HEK293 (cell line): ENCODE measurements at regions not wholly inside any gene's neighbourhood (a gene's known extent, or its start where the extent isn't known, plus 50 kb on each side); places are given as distances from the start of the nearest gene placed in this dataset.

Source experiments
- CTCF ChIA-PET: fragments of 350-600 bp; formaldehyde crosslinking; extraction: SDS; loops from one replicate; lab custom pipeline; 2021; ENCODE audit warnings: antibody characterized with exemption; lab: Yijun Ruan, JAX
- POLR2A ChIA-PET: fragments of 300-600 bp; formaldehyde crosslinking; extraction: SDS; loops from one replicate; lab custom pipeline; 2020; ENCODE audit warnings: antibody characterized with exemption, inconsistent platforms; lab: Yijun Ruan, JAX
- H3K27ac ChIP-seq: fragments of 200-500 bp; sonication (Bioruptor generic); 2 replicates; pipeline ENCODE4 v1.5.1; 2014; ENCODE audit warnings: low read depth, low read length, control low read depth, inconsistent platforms; ENCODE audit errors: extremely low read depth
- H3K36me3 ChIP-seq, 2 experiments: fragments of 200-500 bp in 1 of 2; sonication (Bioruptor generic) in 1 of 2; 1 replicate in 1 of 2; 2 replicates in 1 of 2; pipeline ENCODE4 v1.5.1; 2014 to 2017; ENCODE audit warnings: inconsistent platforms in 2 of 2, low read length in 2 of 2; ENCODE audit not compliant: control insufficient read depth in 2 of 2, insufficient read depth in 1 of 2
- H3K4me1 ChIP-seq: fragments of 200-500 bp; sonication (Bioruptor generic); 2 replicates; pipeline ENCODE4 v1.5.1; 2014; ENCODE audit warnings: mild to moderate bottlenecking, low read length, inconsistent platforms; ENCODE audit not compliant: control insufficient read depth, insufficient read depth
- H3K4me3 ChIP-seq: 2 replicates; pipeline ENCODE4 v1.5.1; 2011; ENCODE audit warnings: low read depth, mild to moderate bottlenecking, control low read depth, low read length, moderate library complexity
- H3K9me3 ChIP-seq: fragments of 200-500 bp; sonication (Bioruptor generic); 2 replicates; pipeline ENCODE4 v1.5.1; 2014; ENCODE audit warnings: low read depth, low read length, inconsistent platforms; ENCODE audit not compliant: control insufficient read depth, insufficient read depth
- GFI1B ChIP-seq: fragments of 450-650 bp; formaldehyde crosslinking; IDR thresholded peaks from 2 replicates; pipeline ENCODE4 v1.5.1; 2016; ENCODE audit warnings: missing biosample characterization, missing genetic modification characterization
- GLIS2 ChIP-seq: fragments of 450-650 bp; formaldehyde crosslinking; IDR thresholded peaks from 2 replicates; pipeline ENCODE4 v1.5.1; 2016; ENCODE audit warnings: missing biosample characterization, missing genetic modification characterization
- HOXC10 ChIP-seq: sonication (generic); formaldehyde crosslinking; IDR thresholded peaks from 2 replicates; pipeline ENCODE4 v1.8.1; 2023; ENCODE audit warnings: mild to moderate bottlenecking, missing genetic modification reagents
- HOXD13 ChIP-seq: sonication (generic); formaldehyde crosslinking; IDR thresholded peaks from 2 replicates; pipeline ENCODE4 v1.8.0; 2022; ENCODE audit warnings: missing genetic modification reagents, borderline replicate concordance
- KLF16 ChIP-seq: fragments of 450-650 bp; formaldehyde crosslinking; IDR thresholded peaks from 2 replicates; pipeline ENCODE4 v1.5.1; 2017; ENCODE audit warnings: missing biosample characterization, missing genetic modification characterization
- MEIS1 ChIP-seq: sonication (generic); formaldehyde crosslinking; IDR thresholded peaks from 2 replicates; pipeline ENCODE4 v1.8.1; 2022; ENCODE audit warnings: missing genetic modification reagents, mild to moderate bottlenecking, borderline replicate concordance
- SETDB1 ChIP-seq: IDR thresholded peaks from one replicate; pipeline ENCODE4 v1.6.1; 2017; ENCODE audit warnings: mild to moderate bottlenecking, low read length, moderate library complexity, mixed read lengths; ENCODE audit not compliant: insufficient read length
- SP3 ChIP-seq: fragments of 450-650 bp; formaldehyde crosslinking; IDR thresholded peaks from 2 replicates; pipeline ENCODE4 v1.5.1; 2016; ENCODE audit warnings: missing biosample characterization, missing genetic modification characterization
- SP7 ChIP-seq: fragments of 450-650 bp; formaldehyde crosslinking; IDR thresholded peaks from 2 replicates; pipeline ENCODE4 v1.5.1; 2016; ENCODE audit warnings: missing biosample characterization, missing genetic modification characterization
- TRIM28 ChIP-seq: IDR thresholded peaks from 2 replicates; pipeline ENCODE4 v1.6.1; 2011; ENCODE audit warnings: low read length, control low read depth, borderline replicate concordance
- YY2 ChIP-seq: fragments of 450-650 bp; formaldehyde crosslinking; IDR thresholded peaks from 2 replicates; pipeline ENCODE4 v1.5.1; 2016; ENCODE audit warnings: missing biosample characterization, missing genetic modification characterization
- ZFHX2 ChIP-seq: fragments of 450-650 bp; formaldehyde crosslinking; conservative IDR thresholded peaks from 2 replicates; pipeline ENCODE4 v1.5.1; 2016; ENCODE audit warnings: missing biosample characterization, missing genetic modification characterization
- ZFP3 ChIP-seq: fragments of 450-650 bp; formaldehyde crosslinking; IDR thresholded peaks from 2 replicates; pipeline ENCODE4 v1.5.1; 2016; ENCODE audit warnings: low read depth, missing biosample characterization, missing genetic modification characterization
- ZNF112 ChIP-seq: fragments of 450-650 bp; formaldehyde crosslinking; IDR thresholded peaks from 2 replicates; pipeline ENCODE4 v1.5.0; 2017; ENCODE audit warnings: missing biosample characterization, missing genetic modification characterization
- ZNF239 ChIP-seq: fragments of 450-650 bp; formaldehyde crosslinking; IDR thresholded peaks from 2 replicates; pipeline ENCODE4 v1.5.1; 2016; ENCODE audit warnings: missing biosample characterization, missing genetic modification characterization
- ZNF24 ChIP-seq: fragments of 450-650 bp; formaldehyde crosslinking; IDR thresholded peaks from 2 replicates; pipeline ENCODE4 v1.5.1; 2016; ENCODE audit warnings: missing biosample characterization, missing genetic modification characterization
- ZNF335 ChIP-seq: fragments of 450-650 bp; formaldehyde crosslinking; conservative IDR thresholded peaks from 2 replicates; pipeline ENCODE4 v1.5.1; 2016; ENCODE audit warnings: missing biosample characterization, missing genetic modification characterization
- ZNF350 ChIP-seq: fragments of 450-650 bp; formaldehyde crosslinking; IDR thresholded peaks from 2 replicates; pipeline ENCODE4 v1.5.0; 2017; ENCODE audit warnings: missing biosample characterization, mild to moderate bottlenecking, missing genetic modification characterization
- ZNF48 ChIP-seq: fragments of 450-650 bp; formaldehyde crosslinking; IDR thresholded peaks from 2 replicates; pipeline ENCODE4 v1.5.1; 2016; ENCODE audit warnings: missing biosample characterization, missing genetic modification characterization
- ZNF521 ChIP-seq: fragments of 450-650 bp; formaldehyde crosslinking; IDR thresholded peaks from 2 replicates; pipeline ENCODE4 v1.5.1; 2017; ENCODE audit warnings: missing biosample characterization, mild to moderate bottlenecking, missing genetic modification characterization
- ZNF530 ChIP-seq: fragments of 450-650 bp; formaldehyde crosslinking; IDR thresholded peaks from 2 replicates; pipeline ENCODE4 v1.5.1; 2016; ENCODE audit warnings: low read depth, missing biosample characterization, missing genetic modification characterization
- ZNF548 ChIP-seq: fragments of 450-650 bp; formaldehyde crosslinking; IDR thresholded peaks from 2 replicates; pipeline ENCODE4 v1.5.1; 2016; ENCODE audit warnings: missing biosample characterization, missing genetic modification characterization
- ZNF549 ChIP-seq: fragments of 450-650 bp; IDR thresholded peaks from 2 replicates; pipeline ENCODE4 v1.5.1; 2018; ENCODE audit warnings: missing biosample characterization, missing genetic modification characterization, mild to moderate bottlenecking, inconsistent platforms, moderate library complexity
- ZNF621 ChIP-seq: fragments of 450-650 bp; formaldehyde crosslinking; IDR thresholded peaks from 2 replicates; pipeline ENCODE4 v1.5.1; 2017; ENCODE audit warnings: missing biosample characterization, missing genetic modification characterization
- ZNF677 ChIP-seq: fragments of 450-650 bp; IDR thresholded peaks from 2 replicates; pipeline ENCODE4 v1.5.0; 2018; ENCODE audit warnings: missing biosample characterization, mild to moderate bottlenecking, missing genetic modification characterization, moderate library complexity
- ZNF837 ChIP-seq: fragments of 450-650 bp; formaldehyde crosslinking; IDR thresholded peaks from 2 replicates; pipeline ENCODE4 v1.5.1; 2016; ENCODE audit warnings: missing biosample characterization, missing genetic modification characterization
- ZSCAN23 ChIP-seq: fragments of 450-650 bp; formaldehyde crosslinking; IDR thresholded peaks from 2 replicates; pipeline ENCODE4 v1.5.1; 2016; ENCODE audit warnings: missing biosample characterization, missing genetic modification characterization
- ZSCAN30 ChIP-seq: fragments of 450-650 bp; IDR thresholded peaks from 2 replicates; pipeline ENCODE4 v1.5.1; 2018; ENCODE audit warnings: missing biosample characterization, mild to moderate bottlenecking, missing genetic modification characterization, moderate library complexity
- TF ChIP-seq, protein P1 (sequence below): fragments of 450-650 bp; formaldehyde crosslinking; IDR thresholded peaks from 2 replicates; pipeline ENCODE4 v1.5.1; 2017; ENCODE audit warnings: missing biosample characterization, missing genetic modification characterization
- TF ChIP-seq, protein P2 (sequence below): fragments of 450-650 bp; formaldehyde crosslinking; IDR thresholded peaks from 2 replicates; pipeline ENCODE4 v1.5.1; 2016; ENCODE audit warnings: missing biosample characterization, missing genetic modification characterization
- TF ChIP-seq, protein P3 (sequence below): fragments of 450-650 bp; formaldehyde crosslinking; IDR thresholded peaks from 2 replicates; pipeline ENCODE4 v1.5.1; 2017; ENCODE audit warnings: missing biosample characterization, missing genetic modification characterization
- TF ChIP-seq, protein P4 (sequence below): fragments of 450-650 bp; formaldehyde crosslinking; IDR thresholded peaks from 2 replicates; pipeline ENCODE4 v1.5.1; 2017; ENCODE audit warnings: missing biosample characterization, missing genetic modification characterization

DNA sequence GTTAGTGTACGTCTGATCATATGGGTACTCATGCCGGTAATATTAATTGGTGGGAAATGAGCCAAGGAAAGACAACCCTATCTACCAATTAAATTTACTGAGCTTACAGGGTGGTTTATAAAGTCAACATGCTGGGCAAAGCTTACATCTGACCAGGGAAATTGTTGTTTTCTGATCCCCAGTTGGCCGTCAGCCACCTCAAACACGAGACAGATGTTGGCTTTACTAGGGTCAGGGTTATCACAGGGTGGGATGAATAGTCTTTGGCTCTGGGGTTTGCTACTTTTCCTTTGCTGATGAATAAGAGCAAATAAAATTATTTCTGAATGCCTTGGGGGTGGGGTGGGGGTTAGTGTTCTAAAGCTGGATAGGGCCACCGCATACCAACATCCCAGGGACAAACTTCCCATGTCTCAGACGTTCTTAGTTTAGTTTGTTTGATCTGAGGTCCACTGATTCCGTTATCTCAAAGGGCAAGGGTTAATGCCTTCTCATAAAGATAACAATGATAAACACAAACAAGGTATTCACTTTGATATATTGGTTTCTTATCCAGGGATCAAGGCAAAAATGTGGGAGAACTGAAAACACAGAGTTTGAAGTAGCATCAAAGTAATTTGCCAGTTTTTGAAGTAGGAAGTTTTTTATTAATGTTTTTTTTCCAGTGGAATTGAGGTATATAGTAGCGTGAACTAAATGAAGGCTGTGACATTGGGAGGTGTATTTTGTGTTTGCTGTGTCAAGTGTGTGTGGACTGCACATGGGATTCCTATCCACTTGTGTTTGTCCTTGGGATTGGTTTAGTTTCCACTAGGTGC is 109.1 kb upstream of the RPS23 start:
- ChIA-PET POLR2A (interaction anchor here (1.4 to 1.7 kb wide), 2 partner anchors 30 to 34 kb away, joined by 3 to 9 read pairs; no protein-coding TSS in a partner anchor), CTCF (interaction anchor here (0.7 to 1.3 kb wide), 3 partner anchors 37 to 1232 kb away, joined by 3 read pairs; no protein-coding TSS in a partner anchor)
- Histone ChIP-seq H3K9me3 (no peaks in the 10 kb centered on the region), H3K4me3 (no peak overlapping the region), H3K36me3 (no peaks in the 10 kb centered on the region), H3K4me1 (peaks cover 23% of the 10 kb centered on the region), H3K27ac (peak overlapping the region; percentile 94)
- TF ChIP-seq SP7 (tag by site-specific recombination) (peak; percentile 48; the same call in 1 of the 2 replicates), ZNF239 (tag by site-specific recombination) (no peak), ZNF335 (peak; percentile 33), ZSCAN30 (tag by site-specific recombination) (peak; percentile 27; the same call in 1 of the 2 replicates), SETDB1 (no peak), HOXD13 (CRISPR knock-in tag) (peak; percentile 93), ZNF521 (tag by site-specific recombination) (no peak), GLIS2 (peak; percentile 38), ZNF677 (no peak), KLF16 (tag by site-specific recombination) (no peak; the same call in 1 of the 2 replicates), ZNF837 (tag by site-specific recombination) (no peak), ZNF48 (tag by site-specific recombination) (no peak), ZNF530 (tag by site-specific recombination) (no peak), TRIM28 (peak; percentile 73; the same call in 1 of the 2 replicates), ZFP3 (no peak), SP3 (tag by site-specific recombination) (no peak), ZNF549 (tag by site-specific recombination) (no peak), ZSCAN23 (tag by site-specific recombination) (no peak), ZFHX2 (tag by site-specific recombination) (0 out of 2 replicates have a peak, but pooled peaks have one; percentile 6), GFI1B (tag by site-specific recombination) (peak; percentile 44; the same call in 1 of the 2 replicates), MEIS1 (CRISPR knock-in tag) (no peak), ZNF350 (no peak), HOXC10 (CRISPR knock-in tag) (no peak), YY2 (no peak; the same call in 1 of the 2 replicates), ZNF24 (tag by site-specific recombination) (0 out of 2 replicates have a peak, but pooled peaks have one; percentile 35), ZNF548 (tag by site-specific recombination) (no peak), ZNF112 (tag by site-specific recombination) (no peak), ZNF621 (tag by site-specific recombination) (no peak)
- TF ChIP-seq, protein P1, sequence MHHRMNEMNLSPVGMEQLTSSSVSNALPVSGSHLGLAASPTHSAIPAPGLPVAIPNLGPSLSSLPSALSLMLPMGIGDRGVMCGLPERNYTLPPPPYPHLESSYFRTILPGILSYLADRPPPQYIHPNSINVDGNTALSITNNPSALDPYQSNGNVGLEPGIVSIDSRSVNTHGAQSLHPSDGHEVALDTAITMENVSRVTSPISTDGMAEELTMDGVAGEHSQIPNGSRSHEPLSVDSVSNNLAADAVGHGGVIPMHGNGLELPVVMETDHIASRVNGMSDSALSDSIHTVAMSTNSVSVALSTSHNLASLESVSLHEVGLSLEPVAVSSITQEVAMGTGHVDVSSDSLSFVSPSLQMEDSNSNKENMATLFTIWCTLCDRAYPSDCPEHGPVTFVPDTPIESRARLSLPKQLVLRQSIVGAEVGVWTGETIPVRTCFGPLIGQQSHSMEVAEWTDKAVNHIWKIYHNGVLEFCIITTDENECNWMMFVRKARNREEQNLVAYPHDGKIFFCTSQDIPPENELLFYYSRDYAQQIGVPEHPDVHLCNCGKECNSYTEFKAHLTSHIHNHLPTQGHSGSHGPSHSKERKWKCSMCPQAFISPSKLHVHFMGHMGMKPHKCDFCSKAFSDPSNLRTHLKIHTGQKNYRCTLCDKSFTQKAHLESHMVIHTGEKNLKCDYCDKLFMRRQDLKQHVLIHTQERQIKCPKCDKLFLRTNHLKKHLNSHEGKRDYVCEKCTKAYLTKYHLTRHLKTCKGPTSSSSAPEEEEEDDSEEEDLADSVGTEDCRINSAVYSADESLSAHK (tag by site-specific recombination): peak; percentile 84
- TF ChIP-seq, protein P2, sequence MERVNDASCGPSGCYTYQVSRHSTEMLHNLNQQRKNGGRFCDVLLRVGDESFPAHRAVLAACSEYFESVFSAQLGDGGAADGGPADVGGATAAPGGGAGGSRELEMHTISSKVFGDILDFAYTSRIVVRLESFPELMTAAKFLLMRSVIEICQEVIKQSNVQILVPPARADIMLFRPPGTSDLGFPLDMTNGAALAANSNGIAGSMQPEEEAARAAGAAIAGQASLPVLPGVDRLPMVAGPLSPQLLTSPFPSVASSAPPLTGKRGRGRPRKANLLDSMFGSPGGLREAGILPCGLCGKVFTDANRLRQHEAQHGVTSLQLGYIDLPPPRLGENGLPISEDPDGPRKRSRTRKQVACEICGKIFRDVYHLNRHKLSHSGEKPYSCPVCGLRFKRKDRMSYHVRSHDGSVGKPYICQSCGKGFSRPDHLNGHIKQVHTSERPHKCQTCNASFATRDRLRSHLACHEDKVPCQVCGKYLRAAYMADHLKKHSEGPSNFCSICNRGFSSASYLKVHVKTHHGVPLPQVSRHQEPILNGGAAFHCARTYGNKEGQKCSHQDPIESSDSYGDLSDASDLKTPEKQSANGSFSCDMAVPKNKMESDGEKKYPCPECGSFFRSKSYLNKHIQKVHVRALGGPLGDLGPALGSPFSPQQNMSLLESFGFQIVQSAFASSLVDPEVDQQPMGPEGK (tag by site-specific recombination): peak; percentile 34; the same call in 1 of the 2 replicates
- TF ChIP-seq, protein P3, sequence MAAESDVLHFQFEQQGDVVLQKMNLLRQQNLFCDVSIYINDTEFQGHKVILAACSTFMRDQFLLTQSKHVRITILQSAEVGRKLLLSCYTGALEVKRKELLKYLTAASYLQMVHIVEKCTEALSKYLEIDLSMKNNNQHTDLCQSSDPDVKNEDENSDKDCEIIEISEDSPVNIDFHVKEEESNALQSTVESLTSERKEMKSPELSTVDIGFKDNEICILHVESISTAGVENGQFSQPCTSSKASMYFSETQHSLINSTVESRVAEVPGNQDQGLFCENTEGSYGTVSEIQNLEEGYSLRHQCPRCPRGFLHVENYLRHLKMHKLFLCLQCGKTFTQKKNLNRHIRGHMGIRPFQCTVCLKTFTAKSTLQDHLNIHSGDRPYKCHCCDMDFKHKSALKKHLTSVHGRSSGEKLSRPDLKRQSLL (tag by site-specific recombination): no peak
- TF ChIP-seq, protein P4, sequence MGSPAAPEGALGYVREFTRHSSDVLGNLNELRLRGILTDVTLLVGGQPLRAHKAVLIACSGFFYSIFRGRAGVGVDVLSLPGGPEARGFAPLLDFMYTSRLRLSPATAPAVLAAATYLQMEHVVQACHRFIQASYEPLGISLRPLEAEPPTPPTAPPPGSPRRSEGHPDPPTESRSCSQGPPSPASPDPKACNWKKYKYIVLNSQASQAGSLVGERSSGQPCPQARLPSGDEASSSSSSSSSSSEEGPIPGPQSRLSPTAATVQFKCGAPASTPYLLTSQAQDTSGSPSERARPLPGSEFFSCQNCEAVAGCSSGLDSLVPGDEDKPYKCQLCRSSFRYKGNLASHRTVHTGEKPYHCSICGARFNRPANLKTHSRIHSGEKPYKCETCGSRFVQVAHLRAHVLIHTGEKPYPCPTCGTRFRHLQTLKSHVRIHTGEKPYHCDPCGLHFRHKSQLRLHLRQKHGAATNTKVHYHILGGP (tag by site-specific recombination): 0 out of 2 replicates have a peak, but pooled peaks have one; percentile 2
